ENCODE measurements at regions not wholly inside any gene's neighbourhood (a gene's known extent, or its start where the extent isn't known, plus 50 kb on each side); places are given as distances from the start of the nearest gene placed in this dataset.

- TF ChIP-seq CTCF (IDR thresholded peaks at IDR 0.05) (no peak), EZH2 (IDR thresholded peaks at IDR 0.05; ENCODE audit: borderline replicate concordance, insufficient read depth, low read depth, low read length, poor library complexity, severe bottlenecking) (no peak)
These were observed 218.4 kb downstream of the LMBRD1 start for GRCh38 chr6:69578361-69578890.

Measured in B cell (primary cell).